ENCODE measurements at regions not wholly inside any gene's neighbourhood (a gene's known extent, or its start where the extent isn't known, plus 50 kb on each side); places are given as distances from the start of the nearest gene placed in this dataset.

DNA sequence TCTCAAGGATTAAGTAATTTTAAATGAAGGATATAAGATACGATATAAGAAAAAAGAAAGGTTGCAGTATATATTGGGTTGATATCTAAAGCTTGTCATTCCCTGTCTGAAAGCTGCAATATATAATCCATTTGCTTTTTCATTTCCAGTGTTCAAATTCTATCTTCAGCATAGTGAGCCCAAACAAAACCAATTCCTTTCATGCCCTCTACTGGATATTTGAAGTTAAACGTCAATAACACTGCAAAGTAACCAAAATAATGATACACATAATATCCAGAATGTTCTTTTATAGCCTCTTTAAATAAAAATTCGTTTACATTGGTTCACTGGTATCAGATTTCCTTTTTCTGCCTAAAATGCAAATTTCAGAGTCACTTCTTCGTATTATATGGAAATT lies 64.5 kb upstream of the DAAM1 start:
- TF ChIP-seq EZH2 (IDR thresholded peaks at IDR 0.05; ENCODE audit: borderline replicate concordance, low read depth, low read length, severe bottlenecking) (no peak), POLR2A (IDR thresholded peaks at IDR 0.05; ENCODE audit: low read depth, low read length) (no peak), POLR2AphosphoS5 (IDR thresholded peaks at IDR 0.05; ENCODE audit: insufficient read depth, low read depth, low read length) (no peak), JUN (IDR thresholded peaks at IDR 0.05; ENCODE audit: borderline replicate concordance, insufficient read depth, insufficient read length, low read depth) (no peak)
- TF ChIP-seq, protein P1, sequence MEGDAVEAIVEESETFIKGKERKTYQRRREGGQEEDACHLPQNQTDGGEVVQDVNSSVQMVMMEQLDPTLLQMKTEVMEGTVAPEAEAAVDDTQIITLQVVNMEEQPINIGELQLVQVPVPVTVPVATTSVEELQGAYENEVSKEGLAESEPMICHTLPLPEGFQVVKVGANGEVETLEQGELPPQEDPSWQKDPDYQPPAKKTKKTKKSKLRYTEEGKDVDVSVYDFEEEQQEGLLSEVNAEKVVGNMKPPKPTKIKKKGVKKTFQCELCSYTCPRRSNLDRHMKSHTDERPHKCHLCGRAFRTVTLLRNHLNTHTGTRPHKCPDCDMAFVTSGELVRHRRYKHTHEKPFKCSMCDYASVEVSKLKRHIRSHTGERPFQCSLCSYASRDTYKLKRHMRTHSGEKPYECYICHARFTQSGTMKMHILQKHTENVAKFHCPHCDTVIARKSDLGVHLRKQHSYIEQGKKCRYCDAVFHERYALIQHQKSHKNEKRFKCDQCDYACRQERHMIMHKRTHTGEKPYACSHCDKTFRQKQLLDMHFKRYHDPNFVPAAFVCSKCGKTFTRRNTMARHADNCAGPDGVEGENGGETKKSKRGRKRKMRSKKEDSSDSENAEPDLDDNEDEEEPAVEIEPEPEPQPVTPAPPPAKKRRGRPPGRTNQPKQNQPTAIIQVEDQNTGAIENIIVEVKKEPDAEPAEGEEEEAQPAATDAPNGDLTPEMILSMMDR (IDR thresholded peaks at IDR 0.05; ENCODE audit: extremely low read depth in 1 of 2, insufficient read depth in 1 of 2, low read depth in 1 of 2, low read length in 2 of 2): no peak
- TF ChIP-seq, protein P2, sequence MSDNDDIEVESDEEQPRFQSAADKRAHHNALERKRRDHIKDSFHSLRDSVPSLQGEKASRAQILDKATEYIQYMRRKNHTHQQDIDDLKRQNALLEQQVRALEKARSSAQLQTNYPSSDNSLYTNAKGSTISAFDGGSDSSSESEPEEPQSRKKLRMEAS (IDR thresholded peaks at IDR 0.05; ENCODE audit: insufficient read depth, insufficient read length): no peak
